ENCODE measurements at regions not wholly inside any gene's neighbourhood (a gene's known extent, or its start where the extent isn't known, plus 50 kb on each side); places are given as distances from the start of the nearest gene placed in this dataset.

DNA sequence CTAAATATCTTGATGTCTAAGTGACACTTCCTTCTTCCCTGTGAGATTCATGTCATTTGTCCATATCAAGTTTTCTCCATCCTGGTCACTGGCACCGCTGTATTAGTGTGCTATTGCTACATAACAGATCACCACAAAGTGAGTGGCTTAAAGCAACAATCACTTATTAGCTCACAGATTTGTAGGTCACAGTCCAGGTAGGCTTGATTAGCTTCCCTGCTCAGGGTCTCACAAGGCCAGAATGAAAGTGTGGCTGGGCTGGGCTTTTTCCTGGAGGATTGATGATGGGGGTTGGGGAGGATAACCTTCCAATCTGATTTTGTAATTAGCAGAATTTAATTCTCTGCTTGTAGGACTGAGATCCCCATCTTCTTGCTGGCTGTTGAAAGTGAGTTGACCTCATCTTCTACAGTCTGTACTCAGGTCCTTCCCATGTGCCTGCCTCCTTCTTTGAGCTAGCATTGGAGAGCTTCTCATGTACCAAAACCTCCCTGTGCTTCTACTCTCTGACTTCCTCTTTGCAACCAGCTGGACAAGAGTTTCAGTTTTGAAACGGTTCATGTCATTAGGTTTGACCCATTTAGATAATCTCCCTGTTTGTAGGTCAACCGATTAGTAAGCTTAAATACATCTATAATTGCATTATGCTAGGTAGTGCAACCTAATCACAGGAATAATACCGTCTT, 152.4 kb upstream of the MAN1A1 start:
- DNase-seq: no peak
- H3K27me3 ChIP-seq (replicated peaks in 1 of 7): no peaks in the 10 kb centered on the region
- H3K36me3 ChIP-seq: no peaks in the 10 kb centered on the region
- 65 to 71% (median 65%) methylated on average over 4 of the region's 4 CpGs for WGBS, 5 donors
- H3K4me1 ChIP-seq: no peaks in the 10 kb centered on the region
- no peak overlapping the region for H3K4me3 ChIP-seq
- no peak overlapping the region for H3K27ac ChIP-seq
- H3K9me3 ChIP-seq: no peaks in the 10 kb centered on the region
- intact Hi-C loops (cut with DNase I; ENCODE audit: low total_unique reads): no loop called here
- TF ChIP-seq POLR2A (IDR thresholded peaks at IDR 0.05): no peak
- TF ChIP-seq POLR2AphosphoS5 (IDR thresholded peaks at IDR 0.05): no peak
- TF ChIP-seq, protein P1, sequence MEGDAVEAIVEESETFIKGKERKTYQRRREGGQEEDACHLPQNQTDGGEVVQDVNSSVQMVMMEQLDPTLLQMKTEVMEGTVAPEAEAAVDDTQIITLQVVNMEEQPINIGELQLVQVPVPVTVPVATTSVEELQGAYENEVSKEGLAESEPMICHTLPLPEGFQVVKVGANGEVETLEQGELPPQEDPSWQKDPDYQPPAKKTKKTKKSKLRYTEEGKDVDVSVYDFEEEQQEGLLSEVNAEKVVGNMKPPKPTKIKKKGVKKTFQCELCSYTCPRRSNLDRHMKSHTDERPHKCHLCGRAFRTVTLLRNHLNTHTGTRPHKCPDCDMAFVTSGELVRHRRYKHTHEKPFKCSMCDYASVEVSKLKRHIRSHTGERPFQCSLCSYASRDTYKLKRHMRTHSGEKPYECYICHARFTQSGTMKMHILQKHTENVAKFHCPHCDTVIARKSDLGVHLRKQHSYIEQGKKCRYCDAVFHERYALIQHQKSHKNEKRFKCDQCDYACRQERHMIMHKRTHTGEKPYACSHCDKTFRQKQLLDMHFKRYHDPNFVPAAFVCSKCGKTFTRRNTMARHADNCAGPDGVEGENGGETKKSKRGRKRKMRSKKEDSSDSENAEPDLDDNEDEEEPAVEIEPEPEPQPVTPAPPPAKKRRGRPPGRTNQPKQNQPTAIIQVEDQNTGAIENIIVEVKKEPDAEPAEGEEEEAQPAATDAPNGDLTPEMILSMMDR (IDR thresholded peaks at IDR 0.05 in 8 of 11, conservative IDR thresholded peaks at IDR 0.05 in 3 of 11): no peak

DNA sequence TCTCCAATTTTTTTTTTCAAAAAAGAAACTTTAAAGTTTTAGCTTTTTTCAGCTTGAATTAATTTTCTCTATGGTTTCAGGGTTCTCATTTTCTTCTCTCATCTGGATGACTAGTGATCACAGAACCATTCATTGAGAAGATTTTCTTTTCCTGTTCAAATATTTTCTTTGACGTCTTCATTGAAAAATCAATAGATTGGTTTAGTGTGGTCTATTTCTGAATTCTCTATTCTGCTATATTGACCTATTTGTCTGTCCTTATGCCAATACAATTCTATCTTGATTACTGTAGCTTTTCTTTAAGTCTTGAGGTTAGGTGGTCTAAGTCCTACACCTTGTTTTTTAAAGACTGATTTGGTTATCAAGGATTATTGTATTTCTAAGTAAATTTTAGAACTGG, 150.2 kb upstream of the MAN1A1 start:
- no peak overlapping the region for H3K4me3 ChIP-seq
- no peaks in the 10 kb centered on the region for H3K36me3 ChIP-seq
- H3K27me3 ChIP-seq (replicated peaks in 1 of 7): no peaks in the 10 kb centered on the region
- DNase-seq: no peak
- peaks cover 0 to under 1% (median 0%) of the 10 kb centered on the region in 6 donors for H3K4me1 ChIP-seq
- WGBS, 5 donors: 91 to 98% (median 93%) methylated on average over 1 of the region's 1 CpG
- no peaks in the 10 kb centered on the region for H3K9me3 ChIP-seq
- TF ChIP-seq, protein P1 (IDR thresholded peaks at IDR 0.05 in 8 of 11, conservative IDR thresholded peaks at IDR 0.05 in 3 of 11): no peak
- no peak for TF ChIP-seq POLR2A (IDR thresholded peaks at IDR 0.05)
- TF ChIP-seq POLR2AphosphoS5 (IDR thresholded peaks at IDR 0.05): no peak
- intact Hi-C loops (cut with DNase I; ENCODE audit: low total_unique reads): no loop called here
- H3K27ac ChIP-seq: no peak overlapping the region

DNA sequence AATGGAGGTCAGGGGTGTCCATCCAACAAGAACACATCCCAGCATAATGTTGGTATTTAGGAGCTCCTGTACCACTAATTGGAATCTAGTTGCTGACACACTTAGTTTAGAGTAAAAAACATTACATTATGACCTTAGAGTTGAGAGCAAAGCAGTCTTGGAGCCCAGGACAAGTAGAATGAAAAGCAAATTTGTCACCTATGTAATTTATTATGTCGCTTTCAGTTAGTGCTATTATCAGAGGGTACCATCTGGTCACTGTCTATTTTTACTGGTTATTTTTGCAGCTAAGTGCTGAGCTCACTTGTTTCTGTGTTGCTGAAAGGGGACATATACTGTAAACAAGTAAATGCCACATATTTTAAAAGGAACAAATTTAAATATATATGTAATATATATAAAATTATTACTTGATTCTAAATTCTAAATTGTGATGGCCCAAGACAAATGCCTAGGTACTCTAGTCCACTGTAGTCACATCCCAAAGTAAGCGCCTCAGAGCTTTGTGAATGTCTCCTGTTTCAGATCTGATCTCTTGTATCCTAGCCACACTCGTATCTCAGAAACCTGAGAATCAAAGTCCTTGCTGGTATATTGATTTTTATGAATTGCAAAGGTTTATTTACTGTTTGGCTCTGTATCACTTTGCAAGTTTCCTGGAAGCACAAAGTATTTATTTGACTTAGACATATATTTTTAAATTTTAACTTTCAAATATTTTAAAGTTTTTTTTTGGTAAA, 148.6 kb upstream of the MAN1A1 start:
- H3K36me3 ChIP-seq: no peaks in the 10 kb centered on the region
- H3K4me1 ChIP-seq: peaks cover 0 to 13% (median 1%) of the 10 kb centered on the region in 6 donors
- no peak for DNase-seq
- intact Hi-C loops (cut with DNase I; ENCODE audit: low total_unique reads): no loop called here
- TF ChIP-seq POLR2A (IDR thresholded peaks at IDR 0.05) (no peak), POLR2AphosphoS5 (IDR thresholded peaks at IDR 0.05) (no peak)
- TF ChIP-seq, protein P1 (IDR thresholded peaks at IDR 0.05 in 8 of 11, conservative IDR thresholded peaks at IDR 0.05 in 3 of 11): no peak
- no peak overlapping the region for H3K27ac ChIP-seq
- no peaks in the 10 kb centered on the region for H3K9me3 ChIP-seq
- H3K4me3 ChIP-seq: no peak overlapping the region
- WGBS, 5 donors: 86 to 95% (median 89%) methylated on average over 3 of the region's 3 CpGs
- H3K27me3 ChIP-seq (replicated peaks in 1 of 7): no peaks in the 10 kb centered on the region

DNA sequence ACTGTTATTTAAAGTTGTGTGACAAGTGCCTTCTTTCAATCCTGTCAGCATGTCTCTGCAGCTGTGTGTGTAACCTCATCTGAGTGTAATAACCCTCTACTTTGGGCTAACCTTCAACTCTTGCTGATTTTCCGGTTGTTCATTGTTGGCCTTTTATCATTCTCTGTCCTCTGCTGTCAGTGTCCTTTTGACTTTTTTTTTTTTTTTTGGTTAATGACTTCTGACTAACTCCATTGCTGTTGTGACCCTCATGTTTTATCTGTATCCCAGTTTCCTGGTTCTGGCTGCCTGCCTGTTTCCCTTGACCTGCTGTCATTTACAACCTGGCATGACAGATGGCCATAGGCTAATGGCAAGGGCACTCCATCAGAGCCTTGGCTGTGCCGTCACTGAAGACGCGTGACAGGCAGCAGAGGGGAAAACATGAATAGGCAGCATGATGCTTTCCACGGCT, 145.7 kb upstream of the MAN1A1 start:
- Histone ChIP-seq H3K27me3 (replicated peaks in 1 of 7) (no peaks in the 10 kb centered on the region), H3K4me1 (peaks cover 0 to 13% (median 1%) of the 10 kb centered on the region in 6 donors), H3K36me3 (no peaks in the 10 kb centered on the region), H3K27ac (peak overlapping the region in 7 of 8 donors; percentile 56 to 81 (median 71)), H3K9me3 (peaks cover 0 to 15% (median 0%) of the 10 kb centered on the region in 8 donors), H3K4me3 (no peak overlapping the region)
- DNase-seq: peak; percentile 85
- 76 to 85% (median 80%) methylated on average over 5 of the region's 5 CpGs for WGBS, 5 donors
- intact Hi-C loops (cut with DNase I; ENCODE audit: low total_unique reads): no loop called here
- peak in 2 of 3 donors; percentile 81 to 88 for TF ChIP-seq POLR2AphosphoS5 (IDR thresholded peaks at IDR 0.05)
- TF ChIP-seq, protein P1 (IDR thresholded peaks at IDR 0.05 in 8 of 11, conservative IDR thresholded peaks at IDR 0.05 in 3 of 11): no peak

All from spleen (tissue), 11 donors.